Renal cortical epithelial cell (primary cell): ENCODE measurements at regions not wholly inside any gene's neighbourhood (a gene's known extent, or its start where the extent isn't known, plus 50 kb on each side); places are given as distances from the start of the nearest gene placed in this dataset.
"Not testable (repeated sequence)": the region's sequence is repeated elsewhere in the genome, so short reads cannot be mapped to it uniquely, and the experiment has no call there.

Source experiments
- DNase-seq: peaks from one replicate; pipeline ENCODE4 v3.0.0-alpha.2; 2011; ENCODE audit warnings: low read depth

- DNase-seq = no peak
These were observed 286.4 kb downstream of the PRDM5 start for GRCh38 chr4:120636120-120636630.

- no peak for DNase-seq
These were observed 288.7 kb downstream of the PRDM5 start for GRCh38 chr4:120633810-120634209.

- DNase-seq = peak; percentile 11
These were observed 292.1 kb downstream of the PRDM5 start for GRCh38 chr4:120630427-120630826.

DNA sequence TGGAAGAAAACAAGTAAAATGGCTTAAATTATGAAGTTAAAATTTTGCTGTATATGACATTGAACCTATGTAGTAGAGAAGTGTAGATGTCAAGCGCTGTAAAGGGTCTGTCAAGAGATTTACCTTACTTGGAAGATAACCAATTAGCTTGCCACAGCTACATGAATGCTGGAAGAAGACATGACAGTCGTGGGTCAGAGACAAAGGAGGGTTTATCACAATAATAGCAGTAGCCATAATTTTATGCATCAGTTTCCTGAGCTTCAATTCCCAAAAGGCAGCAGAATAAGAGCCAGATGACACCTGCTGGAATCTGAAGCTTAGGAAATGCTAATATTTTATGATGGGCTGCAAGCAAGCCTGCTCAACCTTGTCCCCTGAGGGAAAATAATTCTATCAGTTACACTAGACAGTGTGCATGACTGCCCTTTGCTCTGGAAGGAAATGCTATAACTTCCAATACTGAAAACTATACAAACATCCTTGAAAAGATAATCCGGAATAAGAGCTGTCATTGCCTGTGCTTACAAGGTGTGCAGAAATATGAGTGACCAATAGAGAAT is 292.9 kb downstream of the PRDM5 start:
- no peak for DNase-seq

- no peak for DNase-seq
These were observed 299.9 kb downstream of the PRDM5 start for GRCh38 chr4:120622601-120623000.

- no peak for DNase-seq
These were observed 305.4 kb downstream of the PRDM5 start for GRCh38 chr4:120617171-120617570.

DNA sequence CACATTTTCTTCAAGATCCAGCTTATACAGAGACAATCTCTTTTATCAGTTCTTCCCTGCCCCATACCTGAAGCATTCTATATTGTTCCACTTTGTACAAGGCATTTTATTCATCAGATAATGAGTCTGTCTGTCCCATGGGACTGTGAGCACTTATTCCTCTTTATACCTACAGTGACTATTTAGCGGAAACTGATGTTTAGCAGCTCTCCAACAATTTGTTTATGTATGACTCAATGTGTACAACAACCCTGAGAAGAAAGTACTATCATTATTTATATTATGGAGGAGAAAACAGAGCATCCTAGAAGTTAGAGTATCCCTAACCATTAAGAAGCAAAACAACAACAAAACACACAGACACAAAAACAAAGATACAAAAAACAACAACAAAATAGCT is 306.5 kb downstream of the PRDM5 start:
- DNase-seq = no peak

- DNase-seq = no peak
These were observed 308.7 kb downstream of the PRDM5 start for GRCh38 chr4:120613778-120614177.

DNA sequence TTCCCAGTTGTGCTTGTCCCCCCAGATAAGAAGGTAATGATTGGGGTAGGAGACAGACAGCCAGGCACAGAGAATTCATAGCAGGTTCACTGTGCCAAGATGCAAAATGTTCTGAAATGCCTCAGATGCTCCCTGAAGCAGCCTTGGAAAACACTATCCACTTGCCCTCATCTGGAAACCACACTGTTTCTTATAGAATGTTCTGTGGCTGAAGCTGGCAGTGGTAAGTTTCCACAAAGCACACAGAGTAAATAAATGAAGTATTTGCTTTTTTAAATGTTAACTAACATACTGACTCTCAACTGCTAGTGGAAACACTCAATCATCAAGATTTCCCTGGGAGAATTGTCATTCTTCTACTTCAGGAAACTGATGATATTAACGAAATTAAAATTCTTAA is 311.4 kb downstream of the PRDM5 start:
- no peak for DNase-seq

GRCh38 chr4:120591038-120591437 is 331.5 kb downstream of the PRDM5 start:
- no peak for DNase-seq

DNA sequence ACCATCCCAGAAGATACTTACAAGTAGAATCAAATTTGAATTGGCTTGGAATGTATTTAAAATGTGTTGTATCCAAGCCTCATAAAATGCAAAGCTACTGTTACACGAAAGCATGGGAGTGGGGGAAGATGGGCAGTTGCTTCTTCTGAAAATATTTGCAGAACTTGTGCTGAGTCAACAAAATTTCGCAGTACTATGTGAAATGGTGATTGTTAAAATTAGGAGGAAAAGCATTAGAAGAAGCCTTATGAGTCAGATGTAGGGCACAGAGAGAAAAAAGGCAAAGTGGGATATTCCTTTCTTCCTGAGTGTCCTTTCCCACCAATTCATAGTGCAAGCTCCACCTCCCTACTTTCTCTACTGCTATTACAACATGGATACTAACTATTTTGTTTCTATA is 332.7 kb downstream of the PRDM5 start:
- DNase-seq = no peak

- DNase-seq = no peak
These were observed 353.8 kb downstream of the PRDM5 start for GRCh38 chr4:120568731-120569130.

GRCh38 chr4:120561648-120562047 is 360.9 kb downstream of the PRDM5 start:
- no peak for DNase-seq

DNA sequence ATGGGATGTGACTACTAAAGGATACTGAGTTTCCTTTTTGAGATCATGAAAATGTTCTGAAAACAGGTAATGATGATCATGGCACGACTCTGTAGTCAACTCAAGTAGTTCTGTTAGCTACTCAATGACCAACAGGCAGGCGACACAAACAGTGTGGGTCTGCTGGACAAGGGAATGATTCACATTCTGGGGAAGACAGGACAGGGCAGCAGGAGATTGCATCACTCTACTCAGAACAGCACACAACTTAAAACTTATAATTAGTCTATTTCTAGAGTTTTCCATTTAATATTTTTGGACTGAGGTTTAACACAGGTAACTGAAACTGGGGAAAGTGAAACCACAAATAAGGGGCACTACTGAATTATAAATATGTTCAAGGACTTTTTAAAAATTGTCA is 365.2 kb downstream of the PRDM5 start:
- peak; percentile 33 for DNase-seq

DNA sequence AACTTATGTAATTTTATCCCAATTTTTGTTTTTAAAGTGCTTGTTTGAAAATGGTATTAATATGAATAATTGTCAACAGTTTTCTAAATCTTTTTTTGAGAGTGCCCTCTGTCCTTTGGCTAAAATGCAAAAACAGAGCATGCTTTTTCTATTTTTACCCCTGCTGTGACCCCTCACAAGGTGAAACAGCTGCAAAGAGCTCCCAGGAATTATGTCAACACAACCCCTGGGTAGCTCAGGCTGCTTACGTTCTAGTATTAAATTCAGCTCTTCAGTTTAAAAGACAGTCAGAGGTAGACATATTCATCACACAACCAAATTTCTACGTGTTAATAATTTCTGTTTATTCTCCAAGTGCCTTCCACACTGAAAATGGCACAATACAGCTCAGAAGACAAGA is 367.5 kb downstream of the PRDM5 start:
- no peak for DNase-seq

DNA sequence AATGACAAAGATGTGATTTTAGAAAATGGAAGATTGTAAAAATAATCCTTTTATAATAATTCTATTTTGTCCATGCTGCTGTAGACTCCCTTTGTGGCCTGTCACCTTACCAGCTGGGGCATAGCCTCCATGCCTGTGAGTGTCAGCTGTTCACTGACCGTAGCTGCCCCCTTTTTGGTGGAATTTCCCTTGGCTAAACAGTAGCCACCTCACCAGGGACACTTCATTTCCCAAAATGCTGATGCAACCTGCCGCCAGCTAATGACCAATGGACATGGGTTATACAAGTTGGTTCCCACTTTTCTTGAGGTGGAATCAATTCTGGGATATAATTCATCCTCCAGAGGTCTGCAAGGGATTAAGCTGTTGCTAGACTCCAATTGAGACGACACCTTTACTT is 368.4 kb downstream of the PRDM5 start:
- no peak for DNase-seq

- DNase-seq = not testable (repeated sequence)
These were observed 371.8 kb downstream of the PRDM5 start for GRCh38 chr4:120550624-120551220.

DNA sequence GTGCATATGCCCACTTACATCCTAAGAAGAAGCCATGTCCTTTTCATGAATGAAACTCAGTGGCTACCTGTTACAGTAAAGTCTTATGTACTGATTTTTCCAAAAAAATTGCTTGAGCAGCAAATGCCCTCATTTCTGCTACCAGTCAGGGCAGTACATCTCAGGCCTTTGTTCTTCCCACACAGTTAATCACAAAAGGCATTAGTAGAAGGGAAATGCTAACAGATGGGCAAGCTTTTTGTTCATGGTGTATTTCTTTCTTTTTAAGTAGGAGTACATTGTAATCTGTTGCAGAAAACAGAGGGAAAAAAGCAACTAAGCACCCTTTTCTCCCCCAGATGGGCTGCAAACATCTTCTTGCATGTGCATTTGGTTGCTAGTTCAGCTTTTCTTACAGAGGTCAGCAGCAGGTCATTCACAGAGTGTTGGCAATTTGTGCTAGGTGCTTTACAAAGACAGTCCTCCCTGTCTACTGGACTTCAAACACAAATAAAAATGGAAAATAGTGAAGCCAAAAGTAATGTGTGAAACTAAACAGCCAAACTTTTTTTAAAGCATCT is 373.4 kb downstream of the PRDM5 start:
- no peak for DNase-seq

GRCh38 chr4:120545391-120545790 is 377.1 kb downstream of the PRDM5 start:
- DNase-seq = no peak

- no peak for DNase-seq
These were observed 377.7 kb downstream of the PRDM5 start for GRCh38 chr4:120544838-120545237.

- DNase-seq = no peak
These were observed 381.9 kb downstream of the PRDM5 start for GRCh38 chr4:120540625-120541024.

DNA sequence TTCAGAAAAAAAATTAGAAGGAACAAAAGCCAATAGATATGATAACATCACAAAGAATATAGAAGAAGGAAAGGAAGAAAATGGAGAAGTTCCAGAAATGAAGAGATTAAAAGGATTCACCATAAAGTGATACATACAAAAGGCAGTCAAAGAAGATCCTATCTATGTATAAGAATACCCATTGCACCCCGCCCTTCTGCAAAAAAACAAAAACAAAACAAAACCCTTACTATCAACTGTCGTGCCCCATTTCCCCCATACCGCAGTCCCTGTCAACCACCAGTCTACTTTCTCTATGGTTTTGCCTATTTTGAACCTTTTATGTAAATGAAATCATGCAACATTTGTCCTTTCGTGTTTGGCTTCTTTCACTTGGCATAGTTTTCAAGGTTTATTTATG is 385.6 kb downstream of the PRDM5 start:
- no peak for DNase-seq

GRCh38 chr4:120528428-120528827 is 394.1 kb downstream of the PRDM5 start:
- DNase-seq = no peak

- DNase-seq = no peak
These were observed 396.5 kb downstream of the PRDM5 start for GRCh38 chr4:120526033-120526432.
